WTC11 (cell line): ENCODE measurements at regions not wholly inside any gene's neighbourhood (a gene's known extent, or its start where the extent isn't known, plus 50 kb on each side); places are given as distances from the start of the nearest gene placed in this dataset.

Experiments used
- ATAC-seq: fragments of 200-7000 bp; cut with Tn5 transposase; 2 replicates; pipeline ENCODE4 v1.10.0; 2021; ENCODE audit warnings: mild to moderate bottlenecking, moderate library complexity
- CTCF ChIA-PET: fragments of 300-600 bp; sonication (Branson Sonifier 250); formaldehyde crosslinking; loops from one replicate; lab custom pipeline; 2021; ENCODE audit warnings: antibody characterized with exemption; lab: Charles Lee
- POLR2A ChIA-PET: fragments of 350-600 bp; sonication (Branson Sonifier 250); formaldehyde crosslinking; loops from one replicate; lab custom pipeline; 2021; ENCODE audit warnings: antibody characterized with exemption; lab: Charles Lee
- DNase-seq: peaks from one replicate; pipeline ENCODE4 v3.0.0; 2021; ENCODE audit warnings: low spot score
- H3K27ac Mint-ChIP-seq: 2 replicates; pipeline ENCODE4 v1.8.0; 2021; ENCODE audit warnings: mixed read lengths
- H3K27me3 Mint-ChIP-seq: 2 replicates; pipeline ENCODE4 v1.8.0; 2021; ENCODE audit warnings: low read depth, mild to moderate bottlenecking, moderate library complexity, mixed read lengths
- H3K36me3 Mint-ChIP-seq: 2 replicates; pipeline ENCODE4 v1.8.0; 2021; ENCODE audit warnings: mixed read lengths
- H3K4me1 Mint-ChIP-seq: 2 replicates; pipeline ENCODE4 v1.8.0; 2022; ENCODE audit warnings: mixed read lengths
- H3K4me3 Mint-ChIP-seq: 2 replicates; pipeline ENCODE4 v1.8.0; 2021; ENCODE audit warnings: mild to moderate bottlenecking, moderate library complexity, mixed read lengths
- H3K9me3 Mint-ChIP-seq: 2 replicates; pipeline ENCODE4 v1.8.0; 2021; ENCODE audit warnings: mixed read lengths
- CBFB ChIP-seq: sonication (generic); formaldehyde crosslinking; IDR thresholded peaks from 2 replicates; pipeline ENCODE4 v1.8.1; 2022; ENCODE audit warnings: mild to moderate bottlenecking, low read depth, missing genetic modification reagents
- ETV6 ChIP-seq: sonication (generic); formaldehyde crosslinking; IDR thresholded peaks from 2 replicates; pipeline ENCODE4 v1.8.1; 2022; ENCODE audit warnings: mild to moderate bottlenecking, missing genetic modification reagents
- GRHL2 ChIP-seq: fragments of 250-450 bp; sonication (Bioruptor Pico); IDR thresholded peaks from 2 replicates; pipeline ENCODE4 v1.8.0; 2022; ENCODE audit warnings: mild to moderate bottlenecking, moderate library complexity; ENCODE audit not compliant: insufficient replicate concordance, severe bottlenecking
- JUN ChIP-seq: sonication (generic); formaldehyde crosslinking; IDR thresholded peaks from 2 replicates; pipeline ENCODE4 v1.8.0; 2023; ENCODE audit warnings: mild to moderate bottlenecking, missing genetic modification reagents
- KAT7 ChIP-seq: sonication (generic); formaldehyde crosslinking; IDR thresholded peaks from 2 replicates; pipeline ENCODE4 v1.8.1; 2023; ENCODE audit warnings: missing genetic modification reagents, mild to moderate bottlenecking, borderline replicate concordance
- NFATC4 ChIP-seq: fragments of 250-450 bp; sonication (Bioruptor Pico); IDR thresholded peaks from 2 replicates; pipeline ENCODE4 v1.9.0; 2021; ENCODE audit warnings: mild to moderate bottlenecking
- NFE2L1 ChIP-seq: sonication (generic); formaldehyde crosslinking; IDR thresholded peaks from 2 replicates; pipeline ENCODE4 v1.8.1; 2023; ENCODE audit warnings: missing genetic modification reagents
- RORB ChIP-seq: fragments of 250-450 bp; sonication (Bioruptor Pico); IDR thresholded peaks from 2 replicates; pipeline ENCODE4 v1.9.0; 2021; ENCODE audit warnings: mild to moderate bottlenecking
- SOX15 ChIP-seq: fragments of 250-450 bp; sonication (Bioruptor Pico); IDR thresholded peaks from 2 replicates; pipeline ENCODE4 v1.9.0; 2021; ENCODE audit warnings: mild to moderate bottlenecking
- TEAD4 ChIP-seq: sonication (generic); formaldehyde crosslinking; IDR thresholded peaks from 2 replicates; pipeline ENCODE4 v1.8.0; 2022; ENCODE audit warnings: mild to moderate bottlenecking, missing genetic modification reagents
- ZNF416 ChIP-seq: fragments of 250-450 bp; sonication (Bioruptor Pico); IDR thresholded peaks from 2 replicates; pipeline ENCODE4 v1.9.0; 2021; ENCODE audit warnings: mild to moderate bottlenecking, inconsistent platforms
- TF ChIP-seq, protein P1 (sequence below): sonication (generic); formaldehyde crosslinking; IDR thresholded peaks from 2 replicates; pipeline ENCODE4 v1.8.1; 2022; ENCODE audit warnings: low read depth, missing genetic modification reagents, borderline replicate concordance
- TF ChIP-seq, protein P2 (sequence below): fragments of 200-600 bp; IDR thresholded peaks from 2 replicates; pipeline ENCODE4 v1.8.0; 2022; ENCODE audit warnings: antibody characterized with exemption
- TF ChIP-seq, protein P3 (sequence below): sonication (generic); formaldehyde crosslinking; IDR thresholded peaks from 2 replicates; pipeline ENCODE4 v1.8.1; 2023; ENCODE audit warnings: mild to moderate bottlenecking, missing genetic modification reagents, borderline replicate concordance
- TF ChIP-seq, protein P4 (sequence below): sonication (generic); formaldehyde crosslinking; conservative IDR thresholded peaks from 2 replicates; pipeline ENCODE4 v1.8.1; 2022; ENCODE audit warnings: mild to moderate bottlenecking, missing genetic modification reagents
- TF ChIP-seq, protein P5 (sequence below): fragments of 250-450 bp; sonication (Bioruptor Pico); IDR thresholded peaks from 2 replicates; pipeline ENCODE4 v2.1.2; 2022; ENCODE audit warnings: mild to moderate bottlenecking, moderate library complexity
- TF ChIP-seq, protein P6 (sequence below): sonication (generic); formaldehyde crosslinking; IDR thresholded peaks from 2 replicates; pipeline ENCODE4 v1.8.1; 2022; ENCODE audit warnings: mild to moderate bottlenecking, missing genetic modification reagents, moderate library complexity, borderline replicate concordance
- TF ChIP-seq, protein P7 (sequence below): sonication (generic); formaldehyde crosslinking; IDR thresholded peaks from 2 replicates; pipeline ENCODE4 v1.8.0; 2023; ENCODE audit warnings: mild to moderate bottlenecking, missing genetic modification reagents

DNA sequence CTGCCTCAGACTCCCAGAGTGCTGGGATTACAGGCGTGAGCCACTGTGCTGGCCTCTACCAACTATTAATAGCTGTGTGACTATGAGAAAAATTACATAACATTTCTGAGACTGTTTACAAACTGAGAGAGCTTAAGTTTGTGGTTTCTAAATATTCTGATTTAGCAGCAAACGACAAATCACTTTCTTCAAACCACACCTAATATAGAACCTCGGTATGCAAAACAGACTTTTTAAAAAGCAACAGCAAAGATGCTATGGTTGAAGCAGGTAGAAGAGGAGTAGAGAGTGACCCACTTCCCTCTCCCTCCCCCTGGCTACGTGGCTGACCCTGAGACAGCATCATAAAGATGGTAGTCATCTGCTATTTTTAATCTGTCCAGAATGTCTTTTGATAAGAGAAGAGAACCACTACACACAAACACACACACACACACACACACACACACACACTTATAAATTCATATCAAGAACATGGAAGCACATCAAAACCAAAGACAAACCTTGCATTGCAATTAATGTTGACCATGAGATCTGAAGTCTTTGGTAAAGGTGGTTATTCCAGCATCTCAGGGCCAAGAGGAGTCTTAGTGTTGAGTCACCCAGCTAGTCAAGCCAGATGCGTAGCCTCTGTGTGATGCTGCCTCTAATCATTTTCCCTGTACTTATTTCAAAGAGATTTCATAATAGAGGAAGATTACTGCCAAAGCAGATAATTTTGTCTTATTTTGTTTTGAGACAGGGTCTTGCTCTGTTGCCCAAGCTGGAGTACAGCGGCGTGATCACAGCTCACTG is 58.1 kb upstream of the TMEM215 start:
- Mint-ChIP-seq H3K36me3 (peaks cover 10% of the 10 kb centered on the region), H3K27ac (no peak overlapping the region), H3K4me3 (no peak overlapping the region), H3K4me1 (no peaks in the 10 kb centered on the region), H3K27me3 (peaks cover 3% of the 10 kb centered on the region; the same call in 1 of the 2 replicates), H3K9me3 (peaks cover 17% of the 10 kb centered on the region)
- ATAC-seq = no peak
- CTCF ChIA-PET = interaction anchor here (1.3 kb wide), 1 partner anchor 22 kb away, joined by 3 read pairs; no protein-coding TSS in a partner anchor
- DNase-seq = no peak
- TF ChIP-seq CBFB (CRISPR knock-in tag) (no peak), KAT7 (CRISPR knock-in tag) (no peak), RORB (CRISPR knock-in tag) (no peak), SOX15 (CRISPR knock-in tag) (no peak), NFATC4 (no peak), ZNF416 (CRISPR knock-in tag) (no peak), TEAD4 (CRISPR knock-in tag) (no peak), NFE2L1 (CRISPR knock-in tag) (no peak)
- TF ChIP-seq, protein P1, sequence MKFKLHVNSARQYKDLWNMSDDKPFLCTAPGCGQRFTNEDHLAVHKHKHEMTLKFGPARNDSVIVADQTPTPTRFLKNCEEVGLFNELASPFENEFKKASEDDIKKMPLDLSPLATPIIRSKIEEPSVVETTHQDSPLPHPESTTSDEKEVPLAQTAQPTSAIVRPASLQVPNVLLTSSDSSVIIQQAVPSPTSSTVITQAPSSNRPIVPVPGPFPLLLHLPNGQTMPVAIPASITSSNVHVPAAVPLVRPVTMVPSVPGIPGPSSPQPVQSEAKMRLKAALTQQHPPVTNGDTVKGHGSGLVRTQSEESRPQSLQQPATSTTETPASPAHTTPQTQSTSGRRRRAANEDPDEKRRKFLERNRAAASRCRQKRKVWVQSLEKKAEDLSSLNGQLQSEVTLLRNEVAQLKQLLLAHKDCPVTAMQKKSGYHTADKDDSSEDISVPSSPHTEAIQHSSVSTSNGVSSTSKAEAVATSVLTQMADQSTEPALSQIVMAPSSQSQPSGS = no peak
- TF ChIP-seq, protein P2, sequence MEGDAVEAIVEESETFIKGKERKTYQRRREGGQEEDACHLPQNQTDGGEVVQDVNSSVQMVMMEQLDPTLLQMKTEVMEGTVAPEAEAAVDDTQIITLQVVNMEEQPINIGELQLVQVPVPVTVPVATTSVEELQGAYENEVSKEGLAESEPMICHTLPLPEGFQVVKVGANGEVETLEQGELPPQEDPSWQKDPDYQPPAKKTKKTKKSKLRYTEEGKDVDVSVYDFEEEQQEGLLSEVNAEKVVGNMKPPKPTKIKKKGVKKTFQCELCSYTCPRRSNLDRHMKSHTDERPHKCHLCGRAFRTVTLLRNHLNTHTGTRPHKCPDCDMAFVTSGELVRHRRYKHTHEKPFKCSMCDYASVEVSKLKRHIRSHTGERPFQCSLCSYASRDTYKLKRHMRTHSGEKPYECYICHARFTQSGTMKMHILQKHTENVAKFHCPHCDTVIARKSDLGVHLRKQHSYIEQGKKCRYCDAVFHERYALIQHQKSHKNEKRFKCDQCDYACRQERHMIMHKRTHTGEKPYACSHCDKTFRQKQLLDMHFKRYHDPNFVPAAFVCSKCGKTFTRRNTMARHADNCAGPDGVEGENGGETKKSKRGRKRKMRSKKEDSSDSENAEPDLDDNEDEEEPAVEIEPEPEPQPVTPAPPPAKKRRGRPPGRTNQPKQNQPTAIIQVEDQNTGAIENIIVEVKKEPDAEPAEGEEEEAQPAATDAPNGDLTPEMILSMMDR = no peak
- TF ChIP-seq, protein P3, sequence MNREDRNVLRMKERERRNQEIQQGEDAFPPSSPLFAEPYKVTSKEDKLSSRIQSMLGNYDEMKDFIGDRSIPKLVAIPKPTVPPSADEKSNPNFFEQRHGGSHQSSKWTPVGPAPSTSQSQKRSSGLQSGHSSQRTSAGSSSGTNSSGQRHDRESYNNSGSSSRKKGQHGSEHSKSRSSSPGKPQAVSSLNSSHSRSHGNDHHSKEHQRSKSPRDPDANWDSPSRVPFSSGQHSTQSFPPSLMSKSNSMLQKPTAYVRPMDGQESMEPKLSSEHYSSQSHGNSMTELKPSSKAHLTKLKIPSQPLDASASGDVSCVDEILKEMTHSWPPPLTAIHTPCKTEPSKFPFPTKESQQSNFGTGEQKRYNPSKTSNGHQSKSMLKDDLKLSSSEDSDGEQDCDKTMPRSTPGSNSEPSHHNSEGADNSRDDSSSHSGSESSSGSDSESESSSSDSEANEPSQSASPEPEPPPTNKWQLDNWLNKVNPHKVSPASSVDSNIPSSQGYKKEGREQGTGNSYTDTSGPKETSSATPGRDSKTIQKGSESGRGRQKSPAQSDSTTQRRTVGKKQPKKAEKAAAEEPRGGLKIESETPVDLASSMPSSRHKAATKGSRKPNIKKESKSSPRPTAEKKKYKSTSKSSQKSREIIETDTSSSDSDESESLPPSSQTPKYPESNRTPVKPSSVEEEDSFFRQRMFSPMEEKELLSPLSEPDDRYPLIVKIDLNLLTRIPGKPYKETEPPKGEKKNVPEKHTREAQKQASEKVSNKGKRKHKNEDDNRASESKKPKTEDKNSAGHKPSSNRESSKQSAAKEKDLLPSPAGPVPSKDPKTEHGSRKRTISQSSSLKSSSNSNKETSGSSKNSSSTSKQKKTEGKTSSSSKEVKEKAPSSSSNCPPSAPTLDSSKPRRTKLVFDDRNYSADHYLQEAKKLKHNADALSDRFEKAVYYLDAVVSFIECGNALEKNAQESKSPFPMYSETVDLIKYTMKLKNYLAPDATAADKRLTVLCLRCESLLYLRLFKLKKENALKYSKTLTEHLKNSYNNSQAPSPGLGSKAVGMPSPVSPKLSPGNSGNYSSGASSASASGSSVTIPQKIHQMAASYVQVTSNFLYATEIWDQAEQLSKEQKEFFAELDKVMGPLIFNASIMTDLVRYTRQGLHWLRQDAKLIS = no peak
- TF ChIP-seq, protein P4, sequence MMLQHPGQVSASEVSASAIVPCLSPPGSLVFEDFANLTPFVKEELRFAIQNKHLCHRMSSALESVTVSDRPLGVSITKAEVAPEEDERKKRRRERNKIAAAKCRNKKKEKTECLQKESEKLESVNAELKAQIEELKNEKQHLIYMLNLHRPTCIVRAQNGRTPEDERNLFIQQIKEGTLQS (CRISPR knock-in tag) = no peak
- POLR2A ChIA-PET = no interaction called here

DNA sequence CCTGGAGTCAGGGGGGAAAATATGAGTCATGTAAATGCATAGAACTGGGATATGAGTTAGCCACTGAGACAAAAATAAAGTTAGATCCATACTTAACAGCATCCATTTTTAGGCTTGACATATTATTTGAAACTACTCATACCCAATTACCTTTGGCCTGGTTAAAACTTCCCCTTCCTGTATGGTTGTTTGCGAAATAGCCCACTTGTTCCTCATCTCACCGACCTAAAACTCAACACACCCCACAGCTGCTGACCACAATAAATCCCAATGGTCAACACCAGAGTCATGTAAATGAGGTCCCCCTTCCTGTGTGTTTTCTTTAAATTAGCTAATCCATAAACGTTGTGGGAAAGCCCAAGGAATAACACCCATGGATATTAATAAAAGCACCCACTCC is 55.2 kb upstream of the TMEM215 start:
- peaks cover 3% of the 10 kb centered on the region; the same call in 1 of the 2 replicates for H3K27me3 Mint-ChIP-seq
- H3K27ac Mint-ChIP-seq = no peak overlapping the region
- peaks cover 10% of the 10 kb centered on the region for H3K36me3 Mint-ChIP-seq
- POLR2A ChIA-PET = no interaction called here
- H3K4me3 Mint-ChIP-seq = no peak overlapping the region
- no peak for DNase-seq
- ATAC-seq = no peak
- no peaks in the 10 kb centered on the region for H3K4me1 Mint-ChIP-seq
- CTCF ChIA-PET = no interaction called here
- H3K9me3 Mint-ChIP-seq = peaks cover 21% of the 10 kb centered on the region
- TF ChIP-seq JUN (CRISPR knock-in tag) = no peak
- TF ChIP-seq NFE2L1 (CRISPR knock-in tag) = no peak
- TF ChIP-seq, protein P1 = no peak
- TF ChIP-seq GRHL2 (CRISPR knock-in tag) = no peak
- TF ChIP-seq, protein P5, sequence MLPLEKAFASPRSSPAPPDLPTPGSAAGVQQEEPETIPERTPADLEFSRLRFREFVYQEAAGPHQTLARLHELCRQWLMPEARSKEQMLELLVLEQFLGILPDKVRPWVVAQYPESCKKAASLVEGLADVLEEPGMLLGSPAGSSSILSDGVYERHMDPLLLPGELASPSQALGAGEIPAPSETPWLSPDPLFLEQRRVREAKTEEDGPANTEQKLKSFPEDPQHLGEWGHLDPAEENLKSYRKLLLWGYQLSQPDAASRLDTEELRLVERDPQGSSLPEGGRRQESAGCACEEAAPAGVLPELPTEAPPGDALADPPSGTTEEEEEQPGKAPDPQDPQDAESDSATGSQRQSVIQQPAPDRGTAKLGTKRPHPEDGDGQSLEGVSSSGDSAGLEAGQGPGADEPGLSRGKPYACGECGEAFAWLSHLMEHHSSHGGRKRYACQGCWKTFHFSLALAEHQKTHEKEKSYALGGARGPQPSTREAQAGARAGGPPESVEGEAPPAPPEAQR (CRISPR knock-in tag) = no peak
- TF ChIP-seq, protein P6, sequence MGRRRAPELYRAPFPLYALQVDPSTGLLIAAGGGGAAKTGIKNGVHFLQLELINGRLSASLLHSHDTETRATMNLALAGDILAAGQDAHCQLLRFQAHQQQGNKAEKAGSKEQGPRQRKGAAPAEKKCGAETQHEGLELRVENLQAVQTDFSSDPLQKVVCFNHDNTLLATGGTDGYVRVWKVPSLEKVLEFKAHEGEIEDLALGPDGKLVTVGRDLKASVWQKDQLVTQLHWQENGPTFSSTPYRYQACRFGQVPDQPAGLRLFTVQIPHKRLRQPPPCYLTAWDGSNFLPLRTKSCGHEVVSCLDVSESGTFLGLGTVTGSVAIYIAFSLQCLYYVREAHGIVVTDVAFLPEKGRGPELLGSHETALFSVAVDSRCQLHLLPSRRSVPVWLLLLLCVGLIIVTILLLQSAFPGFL (CRISPR knock-in tag) = no peak
- TF ChIP-seq, protein P7, sequence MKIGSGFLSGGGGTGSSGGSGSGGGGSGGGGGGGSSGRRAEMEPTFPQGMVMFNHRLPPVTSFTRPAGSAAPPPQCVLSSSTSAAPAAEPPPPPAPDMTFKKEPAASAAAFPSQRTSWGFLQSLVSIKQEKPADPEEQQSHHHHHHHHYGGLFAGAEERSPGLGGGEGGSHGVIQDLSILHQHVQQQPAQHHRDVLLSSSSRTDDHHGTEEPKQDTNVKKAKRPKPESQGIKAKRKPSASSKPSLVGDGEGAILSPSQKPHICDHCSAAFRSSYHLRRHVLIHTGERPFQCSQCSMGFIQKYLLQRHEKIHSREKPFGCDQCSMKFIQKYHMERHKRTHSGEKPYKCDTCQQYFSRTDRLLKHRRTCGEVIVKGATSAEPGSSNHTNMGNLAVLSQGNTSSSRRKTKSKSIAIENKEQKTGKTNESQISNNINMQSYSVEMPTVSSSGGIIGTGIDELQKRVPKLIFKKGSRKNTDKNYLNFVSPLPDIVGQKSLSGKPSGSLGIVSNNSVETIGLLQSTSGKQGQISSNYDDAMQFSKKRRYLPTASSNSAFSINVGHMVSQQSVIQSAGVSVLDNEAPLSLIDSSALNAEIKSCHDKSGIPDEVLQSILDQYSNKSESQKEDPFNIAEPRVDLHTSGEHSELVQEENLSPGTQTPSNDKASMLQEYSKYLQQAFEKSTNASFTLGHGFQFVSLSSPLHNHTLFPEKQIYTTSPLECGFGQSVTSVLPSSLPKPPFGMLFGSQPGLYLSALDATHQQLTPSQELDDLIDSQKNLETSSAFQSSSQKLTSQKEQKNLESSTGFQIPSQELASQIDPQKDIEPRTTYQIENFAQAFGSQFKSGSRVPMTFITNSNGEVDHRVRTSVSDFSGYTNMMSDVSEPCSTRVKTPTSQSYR (CRISPR knock-in tag) = no peak
- no peak for TF ChIP-seq ETV6 (CRISPR knock-in tag)
